AG04450 (cell line): ENCODE measurements at regions not wholly inside any gene's neighbourhood (a gene's known extent, or its start where the extent isn't known, plus 50 kb on each side); places are given as distances from the start of the nearest gene placed in this dataset.
A peak's percentile ranks its signal among the peaks of the same experiment; 100 is the strongest.

ENCODE experiments used
- CTCF ChIA-PET: fragments of 300-600, 350-600 bp; formaldehyde crosslinking; extraction: SDS; loops from one replicate; lab custom pipeline; 2022; ENCODE audit warnings: antibody characterized with exemption, inconsistent platforms; lab: Charles Lee
- POLR2A ChIA-PET: fragments of 350-600 bp; formaldehyde crosslinking; extraction: SDS; loops from one replicate; lab custom pipeline; 2021; ENCODE audit warnings: antibody characterized with exemption, inconsistent platforms; lab: Yijun Ruan, JAX
- DNase-seq: peaks from one replicate; pipeline ENCODE4 v3.0.0-alpha.2; 2011; ENCODE audit warnings: low read depth, low spot score
- H3K27ac ChIP-seq: one replicate; pipeline ENCODE4 v1.5.1; 2012; ENCODE audit warnings: low read depth, low read length, control low read depth
- H3K27me3 ChIP-seq: one replicate; pipeline ENCODE4 v1.6.0; 2012; ENCODE audit warnings: low read length; ENCODE audit not compliant: control insufficient read depth, insufficient read depth
- H3K4me3 ChIP-seq: 2 replicates; pipeline ENCODE4 v1.5.1; 2011; ENCODE audit warnings: mild to moderate bottlenecking, low read depth, low read length, control low read depth
- H3K9me3 ChIP-seq: 2 replicates; pipeline ENCODE4 v1.5.1; 2012; ENCODE audit warnings: low read length; ENCODE audit not compliant: control insufficient read depth, insufficient read depth
- CTCF ChIP-seq: IDR thresholded peaks from 2 replicates; pipeline ENCODE4 v1.5.1; 2011; ENCODE audit warnings: low read depth, low read length, control low read depth, inconsistent platforms

DNA sequence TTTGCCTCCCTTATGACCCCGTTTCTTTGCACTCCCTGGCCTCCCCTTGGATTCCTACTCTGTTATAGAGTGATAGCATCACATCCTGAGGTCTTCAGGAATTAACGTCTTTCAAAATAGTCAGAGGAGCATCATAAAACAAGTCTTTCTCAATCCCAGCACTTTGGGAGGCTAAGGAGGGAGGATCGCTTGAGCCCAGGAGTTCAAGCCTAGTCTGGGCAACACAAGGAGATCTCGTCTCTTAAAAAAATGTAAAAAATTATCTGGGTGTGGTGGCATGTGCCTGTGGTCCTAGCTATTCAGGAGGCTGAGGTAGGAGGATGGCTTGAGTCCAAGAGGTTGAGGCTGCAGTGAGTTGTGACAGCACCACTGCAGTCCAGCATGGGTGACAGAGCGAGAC lies 68.7 kb upstream of the AMPD3 start:
- no peak for TF ChIP-seq CTCF
- Histone ChIP-seq H3K27ac (peak overlapping the region; percentile 93), H3K9me3 (0 out of 2 replicates have a peak, but pooled peaks cover 2% of the 10 kb centered on the region), H3K4me3 (no peak overlapping the region), H3K27me3 (no peaks in the 10 kb centered on the region)
- CTCF ChIA-PET, result interaction anchor here (1.4 to 2.1 kb wide), 2 partner anchors 19 to 20 kb away, joined by 3 to 10 read pairs; no protein-coding TSS in a partner anchor
- no peak for DNase-seq
- POLR2A ChIA-PET, result interaction anchor here (0.6 to 2.0 kb wide), 4 partner anchors 61 to 120 kb away, joined by 3 to 12 read pairs (median 7); partner anchors contain the start of gene ADM

- TF ChIP-seq CTCF, result no peak
- Histone ChIP-seq H3K4me3 (no peak overlapping the region), H3K27ac (peak overlapping the region; percentile 93), H3K9me3 (0 out of 2 replicates have a peak, but pooled peaks cover 2% of the 10 kb centered on the region), H3K27me3 (no peaks in the 10 kb centered on the region)
- POLR2A ChIA-PET, result interaction anchor here (0.5 to 2.0 kb wide), 13 partner anchors 12 to 820 kb away, joined by 3 to 12 read pairs (median 3); partner anchors contain the start of genes ADM and AMPD3
- CTCF ChIA-PET, result interaction anchor here (0.8 to 2.1 kb wide), 5 partner anchors 13 to 126 kb away, joined by 3 to 10 read pairs (median 3); no protein-coding TSS in a partner anchor
- no peak for DNase-seq
Observed at GRCh38 chr11:10386861-10387205, 68.2 kb upstream of the AMPD3 start.

GRCh38 chr11:10387206-10388083 lies 67.6 kb upstream of the AMPD3 start:
- Histone ChIP-seq H3K4me3 (no peak overlapping the region), H3K27ac (peak overlapping the region; percentile 93), H3K27me3 (no peaks in the 10 kb centered on the region), H3K9me3 (0 out of 2 replicates have a peak, but pooled peaks cover 1% of the 10 kb centered on the region)
- peak; percentile 92 for DNase-seq
- ChIA-PET POLR2A (interaction anchor here (0.5 to 2.0 kb wide), 12 partner anchors 12 to 820 kb away, joined by 3 to 12 read pairs (median 4); partner anchors contain the start of genes ADM and AMPD3), CTCF (interaction anchor here (0.8 to 2.1 kb wide), 5 partner anchors 14 to 126 kb away, joined by 3 to 10 read pairs (median 3); no protein-coding TSS in a partner anchor)
- TF ChIP-seq CTCF, result peak; percentile 11; the same call in 1 of the 2 replicates

GRCh38 chr11:10388101-10388500 lies 67.0 kb upstream of the AMPD3 start:
- CTCF ChIA-PET, result interaction anchor here (1.0 to 2.1 kb wide), 3 partner anchors 16 to 125 kb away, joined by 3 to 10 read pairs (median 4); no protein-coding TSS in a partner anchor
- no peak for TF ChIP-seq CTCF
- no peak overlapping the region for H3K4me3 ChIP-seq
- POLR2A ChIA-PET, result interaction anchor here (1.7 to 2.0 kb wide), 3 partner anchors 62 to 83 kb away, joined by 6 to 12 read pairs (median 11); partner anchors contain the start of genes ADM and AMPD3
- no peak for DNase-seq
- H3K27me3 ChIP-seq, result no peaks in the 10 kb centered on the region
- H3K9me3 ChIP-seq, result no peaks in the 10 kb centered on the region
- H3K27ac ChIP-seq, result peak overlapping the region; percentile 93
